Right lobe of liver (tissue), 4 donors: ENCODE measurements at regions not wholly inside any gene's neighbourhood (a gene's known extent, or its start where the extent isn't known, plus 50 kb on each side); places are given as distances from the start of the nearest gene placed in this dataset.

Experiments
- POLR2A ChIP-seq: fragments of 450-650 bp; IDR thresholded peaks from one replicate; pipeline ENCODE4 v1.6.1; 2017; ENCODE audit warnings: antibody characterized with exemption, mild to moderate bottlenecking
- TF ChIP-seq, protein P1 (sequence below), 4 donors: fragments of 200-600 bp in 3 of 4; fragments of 450-650 bp in 1 of 4; IDR thresholded peaks; one replicate each; pipeline versions ENCODE4 v1.5.1 to v1.8.0; 2016 to 2022; ENCODE audit warnings: antibody characterized with exemption in 4 of 4, mild to moderate bottlenecking in 2 of 4
- donor health status: DM: no; HTN: no; CAD: no.
- donor health status: DM: no; HTN: no; CAD: no.
- donor health status: DM: no; HTN: yes; CAD: no.

DNA sequence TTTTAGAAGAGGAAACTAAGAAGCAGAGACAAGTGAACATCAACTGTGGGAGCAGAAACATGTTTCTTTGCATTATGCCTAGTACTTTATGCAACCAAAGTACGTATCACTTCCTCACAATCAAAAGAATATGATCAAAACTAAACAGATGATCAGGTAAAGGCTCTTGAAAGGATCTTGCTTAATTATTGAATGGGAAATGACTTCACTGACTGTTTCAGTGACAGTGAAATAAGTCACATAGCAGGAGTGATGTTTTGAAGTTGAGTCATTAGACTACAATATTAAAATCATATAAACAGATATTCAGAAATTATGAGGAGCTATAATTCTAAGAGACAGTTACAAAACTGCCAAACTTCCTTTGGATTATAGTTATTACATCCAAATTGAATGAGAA, 527.3 kb downstream of the MTRR start:
- TF ChIP-seq, protein P1, sequence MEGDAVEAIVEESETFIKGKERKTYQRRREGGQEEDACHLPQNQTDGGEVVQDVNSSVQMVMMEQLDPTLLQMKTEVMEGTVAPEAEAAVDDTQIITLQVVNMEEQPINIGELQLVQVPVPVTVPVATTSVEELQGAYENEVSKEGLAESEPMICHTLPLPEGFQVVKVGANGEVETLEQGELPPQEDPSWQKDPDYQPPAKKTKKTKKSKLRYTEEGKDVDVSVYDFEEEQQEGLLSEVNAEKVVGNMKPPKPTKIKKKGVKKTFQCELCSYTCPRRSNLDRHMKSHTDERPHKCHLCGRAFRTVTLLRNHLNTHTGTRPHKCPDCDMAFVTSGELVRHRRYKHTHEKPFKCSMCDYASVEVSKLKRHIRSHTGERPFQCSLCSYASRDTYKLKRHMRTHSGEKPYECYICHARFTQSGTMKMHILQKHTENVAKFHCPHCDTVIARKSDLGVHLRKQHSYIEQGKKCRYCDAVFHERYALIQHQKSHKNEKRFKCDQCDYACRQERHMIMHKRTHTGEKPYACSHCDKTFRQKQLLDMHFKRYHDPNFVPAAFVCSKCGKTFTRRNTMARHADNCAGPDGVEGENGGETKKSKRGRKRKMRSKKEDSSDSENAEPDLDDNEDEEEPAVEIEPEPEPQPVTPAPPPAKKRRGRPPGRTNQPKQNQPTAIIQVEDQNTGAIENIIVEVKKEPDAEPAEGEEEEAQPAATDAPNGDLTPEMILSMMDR (IDR thresholded peaks at IDR 0.05): no peak
- no peak for TF ChIP-seq POLR2A
